ENCODE measurements at regions not wholly inside any gene's neighbourhood (a gene's known extent, or its start where the extent isn't known, plus 50 kb on each side); places are given as distances from the start of the nearest gene placed in this dataset.

DNA sequence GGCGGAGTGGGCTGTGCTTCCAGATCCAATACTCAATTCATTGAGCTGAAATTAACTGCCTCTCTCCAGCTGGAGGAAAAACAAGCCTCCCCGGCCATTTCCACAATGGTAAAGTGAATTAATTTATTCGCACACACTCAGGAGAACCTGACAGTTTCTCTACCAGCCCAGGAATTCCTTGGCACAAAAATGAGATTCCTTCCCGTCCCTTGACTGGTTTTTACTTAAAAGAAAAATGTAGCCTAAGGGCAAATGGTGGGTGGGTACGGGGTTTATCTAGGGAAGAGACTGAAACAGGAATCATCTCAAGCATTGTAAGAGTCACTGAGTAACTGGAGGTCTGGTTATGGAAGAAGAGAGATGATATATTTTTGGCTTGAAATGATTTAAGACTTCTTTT, 102.7 kb downstream of the VCX3A start:
- Histone ChIP-seq H3K27me3 (ENCODE audit: insufficient read depth) (no peaks in the 10 kb centered on the region), H3K27ac (ENCODE audit: low read depth in 2 of 2, low read length in 1 of 2) (no peak overlapping the region), H3K9me3 (no peaks in the 10 kb centered on the region; the same call in 1 of the 2 replicates), H3K9me2 (no peaks in the 10 kb centered on the region), H3K4me3 (ENCODE audit: low read depth in 2 of 2, low read length in 1 of 2) (no peak overlapping the region), H3K4me2 (no peak overlapping the region), H3F3A (replicated peaks; ENCODE audit: insufficient read depth) (no peaks in the 10 kb centered on the region), H3K79me2 (ENCODE audit: insufficient read depth) (no peaks in the 10 kb centered on the region), H3K36me3 (replicated peaks in 1 of 2; ENCODE audit: control insufficient read depth in 1 of 2, insufficient read depth in 2 of 2, low read length in 1 of 2) (no peaks in the 10 kb centered on the region), H3K9ac (no peak overlapping the region), H2AFZ (ENCODE audit: low read depth) (no peak overlapping the region), H3K4me1 (ENCODE audit: control insufficient read depth in 1 of 2, insufficient read depth in 2 of 2, low read depth in 1 of 2, low read length in 1 of 2) (no peaks in the 10 kb centered on the region), H4K20me1 (ENCODE audit: insufficient read depth) (no peaks in the 10 kb centered on the region)
- 18% methylated on average over 5 of the region's 5 CpGs for WGBS (ENCODE audit: low lambda C conversion rate)
- no peak for DNase-seq
- no peak for TF ChIP-seq GATA2 (CRISPR knock-in tag; IDR thresholded peaks at IDR 0.05)
- no peak for TF ChIP-seq SMC3 (IDR thresholded peaks at IDR 0.05; ENCODE audit: low read depth, low read length)
- TF ChIP-seq CHD2 (IDR thresholded peaks at IDR 0.05; ENCODE audit: low read length, partially characterized antibody), result no peak
- no peak for TF ChIP-seq FOXM1 (IDR thresholded peaks at IDR 0.05; ENCODE audit: low read depth)
- no peak for TF ChIP-seq FOSL2 (IDR thresholded peaks at IDR 0.05; ENCODE audit: borderline replicate concordance, low read depth)
- ChIA-PET POLR2A (no interaction called here), CTCF (no interaction called here)

DNA sequence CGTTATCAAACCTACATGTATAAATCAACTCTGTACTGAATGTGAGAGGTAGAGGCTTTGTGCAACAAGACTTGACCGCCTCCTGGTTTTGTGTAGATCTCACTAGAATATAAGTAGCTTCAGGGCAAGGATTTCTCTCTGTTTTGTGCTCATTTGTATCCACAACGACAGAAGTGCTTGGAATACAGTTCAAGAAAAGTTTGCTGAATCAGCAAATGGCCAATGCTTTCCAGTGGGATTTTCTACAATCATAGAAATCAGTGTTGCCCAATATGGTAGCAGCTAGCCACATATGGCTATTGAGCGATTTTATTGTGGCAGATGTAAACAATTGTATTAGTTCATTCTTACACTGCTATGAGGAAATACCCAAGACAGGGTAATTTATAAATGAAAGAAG, 127.4 kb downstream of the VCX3A start:
- H4K20me1 ChIP-seq (ENCODE audit: insufficient read depth), result no peaks in the 10 kb centered on the region
- POLR2A ChIA-PET, result no interaction called here
- H3K4me3 ChIP-seq (ENCODE audit: low read depth in 2 of 2, low read length in 1 of 2), result no peak overlapping the region
- no peaks in the 10 kb centered on the region for H3K9me3 ChIP-seq
- no peaks in the 10 kb centered on the region for H3K27me3 ChIP-seq (ENCODE audit: insufficient read depth)
- 3% methylated on average over 4 of the region's 4 CpGs for WGBS (ENCODE audit: low lambda C conversion rate)
- CTCF ChIA-PET, result no interaction called here
- no peaks in the 10 kb centered on the region for H3K79me2 ChIP-seq (ENCODE audit: insufficient read depth)
- no peak for DNase-seq
- H3K27ac ChIP-seq (ENCODE audit: low read depth in 2 of 2, low read length in 1 of 2), result no peak overlapping the region
- H3F3A ChIP-seq (replicated peaks; ENCODE audit: insufficient read depth), result no peaks in the 10 kb centered on the region
- no peak overlapping the region for H3K4me2 ChIP-seq
- H3K9me2 ChIP-seq, result no peaks in the 10 kb centered on the region
- no peaks in the 10 kb centered on the region for H3K4me1 ChIP-seq (ENCODE audit: control insufficient read depth in 1 of 2, insufficient read depth in 2 of 2, low read depth in 1 of 2, low read length in 1 of 2)
- H3K36me3 ChIP-seq (replicated peaks in 1 of 2; ENCODE audit: control insufficient read depth in 1 of 2, insufficient read depth in 2 of 2, low read length in 1 of 2), result no peaks in the 10 kb centered on the region
- H3K9ac ChIP-seq, result no peak overlapping the region
- no peak overlapping the region for H2AFZ ChIP-seq (ENCODE audit: low read depth)
- TF ChIP-seq CHD2 (IDR thresholded peaks at IDR 0.05; ENCODE audit: low read length, partially characterized antibody) (no peak), RAD21 (IDR thresholded peaks at IDR 0.05; ENCODE audit: low read length) (no peak), POLR2AphosphoS5 (IDR thresholded peaks at IDR 0.05; ENCODE audit: low read depth, low read length) (no peak), FOXJ3 (CRISPR knock-in tag; IDR thresholded peaks at IDR 0.05) (no peak), NFIC (IDR thresholded peaks at IDR 0.05; ENCODE audit: borderline replicate concordance) (no peak), FOSL2 (IDR thresholded peaks at IDR 0.05; ENCODE audit: borderline replicate concordance, low read depth) (no peak), YY1 (IDR thresholded peaks at IDR 0.05; ENCODE audit: low read depth) (no peak), SMC3 (IDR thresholded peaks at IDR 0.05; ENCODE audit: low read depth, low read length) (no peak), SIN3A (IDR thresholded peaks at IDR 0.05; ENCODE audit: borderline replicate concordance, low read depth, low read length) (no peak), MEF2A (IDR thresholded peaks at IDR 0.05; ENCODE audit: borderline replicate concordance, low read depth) (no peak), ELF1 (IDR thresholded peaks at IDR 0.05) (no peak), FOXM1 (IDR thresholded peaks at IDR 0.05; ENCODE audit: low read depth) (no peak), JUND (IDR thresholded peaks at IDR 0.05) (no peak)
- TF ChIP-seq, protein P1, sequence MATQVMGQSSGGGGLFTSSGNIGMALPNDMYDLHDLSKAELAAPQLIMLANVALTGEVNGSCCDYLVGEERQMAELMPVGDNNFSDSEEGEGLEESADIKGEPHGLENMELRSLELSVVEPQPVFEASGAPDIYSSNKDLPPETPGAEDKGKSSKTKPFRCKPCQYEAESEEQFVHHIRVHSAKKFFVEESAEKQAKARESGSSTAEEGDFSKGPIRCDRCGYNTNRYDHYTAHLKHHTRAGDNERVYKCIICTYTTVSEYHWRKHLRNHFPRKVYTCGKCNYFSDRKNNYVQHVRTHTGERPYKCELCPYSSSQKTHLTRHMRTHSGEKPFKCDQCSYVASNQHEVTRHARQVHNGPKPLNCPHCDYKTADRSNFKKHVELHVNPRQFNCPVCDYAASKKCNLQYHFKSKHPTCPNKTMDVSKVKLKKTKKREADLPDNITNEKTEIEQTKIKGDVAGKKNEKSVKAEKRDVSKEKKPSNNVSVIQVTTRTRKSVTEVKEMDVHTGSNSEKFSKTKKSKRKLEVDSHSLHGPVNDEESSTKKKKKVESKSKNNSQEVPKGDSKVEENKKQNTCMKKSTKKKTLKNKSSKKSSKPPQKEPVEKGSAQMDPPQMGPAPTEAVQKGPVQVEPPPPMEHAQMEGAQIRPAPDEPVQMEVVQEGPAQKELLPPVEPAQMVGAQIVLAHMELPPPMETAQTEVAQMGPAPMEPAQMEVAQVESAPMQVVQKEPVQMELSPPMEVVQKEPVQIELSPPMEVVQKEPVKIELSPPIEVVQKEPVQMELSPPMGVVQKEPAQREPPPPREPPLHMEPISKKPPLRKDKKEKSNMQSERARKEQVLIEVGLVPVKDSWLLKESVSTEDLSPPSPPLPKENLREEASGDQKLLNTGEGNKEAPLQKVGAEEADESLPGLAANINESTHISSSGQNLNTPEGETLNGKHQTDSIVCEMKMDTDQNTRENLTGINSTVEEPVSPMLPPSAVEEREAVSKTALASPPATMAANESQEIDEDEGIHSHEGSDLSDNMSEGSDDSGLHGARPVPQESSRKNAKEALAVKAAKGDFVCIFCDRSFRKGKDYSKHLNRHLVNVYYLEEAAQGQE (IDR thresholded peaks at IDR 0.05; ENCODE audit: low read depth, low read length), result no peak
- TF ChIP-seq, protein P2, sequence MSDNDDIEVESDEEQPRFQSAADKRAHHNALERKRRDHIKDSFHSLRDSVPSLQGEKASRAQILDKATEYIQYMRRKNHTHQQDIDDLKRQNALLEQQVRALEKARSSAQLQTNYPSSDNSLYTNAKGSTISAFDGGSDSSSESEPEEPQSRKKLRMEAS (IDR thresholded peaks at IDR 0.05; ENCODE audit: low read depth), result no peak
- TF ChIP-seq, protein P3, sequence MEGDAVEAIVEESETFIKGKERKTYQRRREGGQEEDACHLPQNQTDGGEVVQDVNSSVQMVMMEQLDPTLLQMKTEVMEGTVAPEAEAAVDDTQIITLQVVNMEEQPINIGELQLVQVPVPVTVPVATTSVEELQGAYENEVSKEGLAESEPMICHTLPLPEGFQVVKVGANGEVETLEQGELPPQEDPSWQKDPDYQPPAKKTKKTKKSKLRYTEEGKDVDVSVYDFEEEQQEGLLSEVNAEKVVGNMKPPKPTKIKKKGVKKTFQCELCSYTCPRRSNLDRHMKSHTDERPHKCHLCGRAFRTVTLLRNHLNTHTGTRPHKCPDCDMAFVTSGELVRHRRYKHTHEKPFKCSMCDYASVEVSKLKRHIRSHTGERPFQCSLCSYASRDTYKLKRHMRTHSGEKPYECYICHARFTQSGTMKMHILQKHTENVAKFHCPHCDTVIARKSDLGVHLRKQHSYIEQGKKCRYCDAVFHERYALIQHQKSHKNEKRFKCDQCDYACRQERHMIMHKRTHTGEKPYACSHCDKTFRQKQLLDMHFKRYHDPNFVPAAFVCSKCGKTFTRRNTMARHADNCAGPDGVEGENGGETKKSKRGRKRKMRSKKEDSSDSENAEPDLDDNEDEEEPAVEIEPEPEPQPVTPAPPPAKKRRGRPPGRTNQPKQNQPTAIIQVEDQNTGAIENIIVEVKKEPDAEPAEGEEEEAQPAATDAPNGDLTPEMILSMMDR (IDR thresholded peaks at IDR 0.05), result no peak
- TF ChIP-seq, protein P4, sequence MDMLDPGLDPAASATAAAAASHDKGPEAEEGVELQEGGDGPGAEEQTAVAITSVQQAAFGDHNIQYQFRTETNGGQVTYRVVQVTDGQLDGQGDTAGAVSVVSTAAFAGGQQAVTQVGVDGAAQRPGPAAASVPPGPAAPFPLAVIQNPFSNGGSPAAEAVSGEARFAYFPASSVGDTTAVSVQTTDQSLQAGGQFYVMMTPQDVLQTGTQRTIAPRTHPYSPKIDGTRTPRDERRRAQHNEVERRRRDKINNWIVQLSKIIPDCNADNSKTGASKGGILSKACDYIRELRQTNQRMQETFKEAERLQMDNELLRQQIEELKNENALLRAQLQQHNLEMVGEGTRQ (IDR thresholded peaks at IDR 0.05; ENCODE audit: borderline replicate concordance, low read depth, low read length), result no peak
- TF ChIP-seq, protein P5, sequence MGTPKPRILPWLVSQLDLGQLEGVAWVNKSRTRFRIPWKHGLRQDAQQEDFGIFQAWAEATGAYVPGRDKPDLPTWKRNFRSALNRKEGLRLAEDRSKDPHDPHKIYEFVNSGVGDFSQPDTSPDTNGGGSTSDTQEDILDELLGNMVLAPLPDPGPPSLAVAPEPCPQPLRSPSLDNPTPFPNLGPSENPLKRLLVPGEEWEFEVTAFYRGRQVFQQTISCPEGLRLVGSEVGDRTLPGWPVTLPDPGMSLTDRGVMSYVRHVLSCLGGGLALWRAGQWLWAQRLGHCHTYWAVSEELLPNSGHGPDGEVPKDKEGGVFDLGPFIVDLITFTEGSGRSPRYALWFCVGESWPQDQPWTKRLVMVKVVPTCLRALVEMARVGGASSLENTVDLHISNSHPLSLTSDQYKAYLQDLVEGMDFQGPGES (IDR thresholded peaks at IDR 0.05; ENCODE audit: low read depth, low read length), result no peak
